T-cell (primary cell): ENCODE measurements at regions not wholly inside any gene's neighbourhood (a gene's known extent, or its start where the extent isn't known, plus 50 kb on each side); places are given as distances from the start of the nearest gene placed in this dataset.

Experiments
- ATAC-seq, 4 experiments: fragments of 200-7000 bp in 3 of 4; fragments of 150-1000 bp in 1 of 4; cut with Tn5 transposase; replicated peaks in 1 of 4; 1 replicate in 3 of 4; 2 replicates in 1 of 4; pipeline ENCODE4 v1.10.0; 2021; ENCODE audit warnings: moderate library complexity in 3 of 4, mild to moderate bottlenecking in 2 of 4, moderate number of reproducible peaks in 1 of 4
- CTCF ChIA-PET, 2 donors: fragments of 300-600 bp; sonication (Branson Sonifier 250); formaldehyde crosslinking; loops; one replicate each; lab custom pipeline; 2022; ENCODE audit warnings: antibody characterized with exemption in 2 of 2; lab: Charles Lee
- POLR2A ChIA-PET, 2 donors: fragments of 300-600 bp; sonication (Branson Sonifier 250); formaldehyde crosslinking; loops; one replicate each; lab custom pipeline; 2022; ENCODE audit warnings: antibody characterized with exemption in 2 of 2; lab: Charles Lee
- DNase-seq, 35 experiments: peaks; one replicate each; pipeline versions ENCODE4 v3.0.0 to v3.0.0-alpha.2; 2013 to 2023
- H3K27ac ChIP-seq: one replicate; pipeline ENCODE4 v1.5.1; 2013; ENCODE audit warnings: low read length
- H3K27me3 ChIP-seq, 2 experiments: replicated peaks in 1 of 2; 1 replicate in 1 of 2; 2 replicates in 1 of 2; pipeline versions ENCODE4 v1.6.1 to v1.7.0; 2013; ENCODE audit warnings: low read length in 1 of 2, mixed read lengths in 1 of 2; ENCODE audit not compliant: control insufficient read depth in 2 of 2, insufficient read depth in 2 of 2; ENCODE audit errors: extremely low read depth in 1 of 2
- H3K36me3 ChIP-seq, 2 donors: 1 replicate in 1 of 2; 2 replicates in 1 of 2; pipeline versions ENCODE4 v1.6.1 to v1.7.0; 2013; ENCODE audit warnings: low read length in 1 of 2; ENCODE audit not compliant: control insufficient read depth in 2 of 2, insufficient read depth in 1 of 2; ENCODE audit errors: extremely low read depth in 1 of 2
- H3K4me1 ChIP-seq, 2 experiments: 1 replicate in 1 of 2; 2 replicates in 1 of 2; pipeline versions ENCODE4 v1.6.1 to v1.7.0; 2013; ENCODE audit warnings: low read length in 2 of 2, mixed read lengths in 1 of 2; ENCODE audit not compliant: insufficient read depth in 2 of 2, control insufficient read depth in 1 of 2; ENCODE audit errors: extremely low read depth in 1 of 2
- H3K4me3 ChIP-seq, 2 donors: 1 replicate in 1 of 2; 2 replicates in 1 of 2; pipeline versions ENCODE4 v1.5.1 to v1.7.0; 2013; ENCODE audit warnings: mild to moderate bottlenecking in 2 of 2, low read length in 1 of 2, moderate library complexity in 1 of 2; ENCODE audit not compliant: control insufficient read depth in 1 of 2; ENCODE audit errors: extremely low read depth in 1 of 2
- H3K9me3 ChIP-seq: 2 replicates; pipeline ENCODE4 v1.7.0; 2013
- H3K27ac Mint-ChIP-seq, 2 donors: one replicate each; pipeline ENCODE4 v1.8.0; 2020 to 2021; ENCODE audit warnings: mild to moderate bottlenecking in 2 of 2, mixed read lengths in 2 of 2
- H3K27me3 Mint-ChIP-seq, 2 donors: one replicate each; pipeline ENCODE4 v1.8.0; 2021 to 2022; ENCODE audit warnings: mixed read lengths in 2 of 2
- H3K36me3 Mint-ChIP-seq: one replicate; pipeline ENCODE4 v1.8.0; 2021; ENCODE audit warnings: mixed read lengths
- H3K4me1 Mint-ChIP-seq, 3 donors: one replicate each; pipeline ENCODE4 v1.8.0; 2020 to 2022; ENCODE audit warnings: mixed read lengths in 3 of 3, mild to moderate bottlenecking in 1 of 3
- H3K4me3 Mint-ChIP-seq, 3 donors: one replicate each; pipeline ENCODE4 v1.8.0; 2020 to 2022; ENCODE audit warnings: mild to moderate bottlenecking in 3 of 3, mixed read lengths in 3 of 3, moderate library complexity in 3 of 3
- H3K9me3 Mint-ChIP-seq, 3 donors: one replicate each; pipeline ENCODE4 v1.8.0; 2020 to 2022; ENCODE audit warnings: mixed read lengths in 3 of 3
- WGBS: methylation state at CpG from one replicate; pipeline ENCODE4 v1.1.5; 2013; ENCODE audit warnings: missing lambda C conversion rate; ENCODE audit not compliant: insufficient coverage; 5-methylcytosine and 5-hydroxymethylcytosine counted together

DNA sequence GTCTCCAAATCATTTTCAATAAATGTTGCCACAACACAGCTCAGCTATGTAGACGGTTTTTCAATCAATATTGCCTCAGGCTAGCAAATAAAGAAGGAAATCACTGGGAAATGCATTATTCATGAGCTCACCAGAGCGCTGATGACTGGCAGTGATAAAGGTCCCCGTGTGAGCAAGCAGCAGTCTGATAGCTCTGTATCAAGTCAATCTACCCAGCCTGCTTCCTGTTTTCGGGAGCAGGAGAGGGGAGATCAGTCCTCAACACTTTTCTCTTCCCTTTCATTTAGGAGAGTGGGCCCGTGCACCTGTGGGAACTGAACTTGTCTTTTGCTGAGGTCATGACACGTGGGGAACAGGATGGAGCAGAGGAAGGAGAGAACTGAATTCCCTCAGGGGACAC is 253.9 kb upstream of the SIX2 start:
- H3K36me3 ChIP-seq = no peaks in the 10 kb centered on the region
- no peaks in the 10 kb centered on the region for H3K36me3 Mint-ChIP-seq
- H3K4me1 Mint-ChIP-seq = peaks cover 0 to 9% (median 0%) of the 10 kb centered on the region in 3 donors
- no peaks in the 10 kb centered on the region for H3K9me3 Mint-ChIP-seq
- CTCF ChIA-PET = no interaction called here
- H3K27me3 Mint-ChIP-seq = peaks cover 22 to 23% of the 10 kb centered on the region in 2 donors
- H3K4me3 ChIP-seq = no peak overlapping the region
- ATAC-seq (no peak), DNase-seq (no peak)
- H3K27ac Mint-ChIP-seq = no peak overlapping the region
- H3K27me3 ChIP-seq = peaks cover 0 to 8% of the 10 kb centered on the region in 2 experiments
- WGBS = 0% methylated on average over 2 of the region's 6 CpGs
- POLR2A ChIA-PET = no interaction called here
- H3K4me3 Mint-ChIP-seq = no peak overlapping the region
- no peak overlapping the region for H3K27ac ChIP-seq
- H3K4me1 ChIP-seq = no peaks in the 10 kb centered on the region
- H3K9me3 ChIP-seq = no peaks in the 10 kb centered on the region

DNA sequence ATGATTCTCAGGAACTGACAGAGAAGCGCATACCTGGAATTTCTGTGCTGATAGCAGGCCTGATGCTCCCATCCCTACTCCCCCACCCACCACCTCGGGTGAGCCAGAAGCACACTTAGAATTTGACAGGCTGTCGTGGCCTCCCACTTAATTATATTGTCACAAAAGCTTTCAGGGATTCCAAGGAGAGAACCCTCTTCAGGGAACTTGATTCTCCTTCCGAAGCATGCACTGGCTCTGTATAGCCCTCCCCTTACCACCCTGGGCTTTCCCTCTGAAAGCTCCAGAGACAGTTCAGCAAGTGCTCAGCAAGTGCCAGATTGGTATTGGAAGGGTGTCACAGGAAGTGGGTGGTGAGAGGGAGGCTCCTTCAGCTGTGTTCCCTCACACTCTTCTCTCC is 252.5 kb upstream of the SIX2 start:
- H3K4me1 Mint-ChIP-seq = peaks cover 0 to 9% (median 0%) of the 10 kb centered on the region in 3 donors
- H3K36me3 Mint-ChIP-seq = no peaks in the 10 kb centered on the region
- POLR2A ChIA-PET = no interaction called here
- H3K27me3 ChIP-seq = peaks cover 0 to 13% of the 10 kb centered on the region in 2 experiments
- H3K4me3 ChIP-seq = no peak overlapping the region
- no peak overlapping the region for H3K27ac ChIP-seq
- H3K27ac Mint-ChIP-seq = no peak overlapping the region
- H3K27me3 Mint-ChIP-seq = peaks cover 15 to 16% of the 10 kb centered on the region in 2 donors
- no peaks in the 10 kb centered on the region for H3K9me3 Mint-ChIP-seq
- 31% methylated on average over 2 of the region's 4 CpGs for WGBS
- ATAC-seq = no peak
- DNase-seq = no peak
- no peaks in the 10 kb centered on the region for H3K4me1 ChIP-seq
- CTCF ChIA-PET = no interaction called here
- no peaks in the 10 kb centered on the region for H3K9me3 ChIP-seq
- no peak overlapping the region for H3K4me3 Mint-ChIP-seq
- no peaks in the 10 kb centered on the region for H3K36me3 ChIP-seq

DNA sequence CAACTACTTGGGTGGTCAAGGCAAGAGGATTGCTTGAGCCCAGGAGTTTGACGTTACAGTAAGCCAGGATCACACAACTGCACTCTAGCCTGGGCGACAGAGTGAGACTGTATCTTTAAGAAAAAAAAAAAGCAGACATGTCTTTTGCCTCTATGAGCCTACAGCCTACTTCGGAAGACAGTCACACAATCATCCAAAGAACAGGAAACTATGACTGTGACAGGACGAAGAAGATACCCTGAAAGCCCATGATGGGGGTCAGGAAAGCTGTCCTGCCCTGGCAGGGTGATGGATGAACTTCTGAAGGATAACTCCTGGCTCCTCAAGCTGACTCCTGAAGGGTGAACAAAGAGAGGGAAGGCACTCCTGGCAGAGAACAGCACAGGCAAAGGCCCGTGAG is 251.7 kb upstream of the SIX2 start:
- WGBS = no CpG with 5 or more reads among the region's 5 CpGs
- Mint-ChIP-seq H3K27ac (no peak overlapping the region), H3K4me1 (peaks cover 0 to 9% (median 0%) of the 10 kb centered on the region in 3 donors), H3K4me3 (no peak overlapping the region), H3K9me3 (no peaks in the 10 kb centered on the region), H3K27me3 (peaks cover 15 to 16% of the 10 kb centered on the region in 2 donors), H3K36me3 (no peaks in the 10 kb centered on the region)
- ChIA-PET POLR2A (no interaction called here), CTCF (no interaction called here)
- ATAC-seq (no peak), DNase-seq (no peak)
- H3K36me3 ChIP-seq = no peaks in the 10 kb centered on the region
- no peak overlapping the region for H3K27ac ChIP-seq
- no peaks in the 10 kb centered on the region for H3K4me1 ChIP-seq
- H3K9me3 ChIP-seq = no peaks in the 10 kb centered on the region
- peaks cover 0 to 13% of the 10 kb centered on the region in 2 experiments for H3K27me3 ChIP-seq
- H3K4me3 ChIP-seq = no peak overlapping the region

DNA sequence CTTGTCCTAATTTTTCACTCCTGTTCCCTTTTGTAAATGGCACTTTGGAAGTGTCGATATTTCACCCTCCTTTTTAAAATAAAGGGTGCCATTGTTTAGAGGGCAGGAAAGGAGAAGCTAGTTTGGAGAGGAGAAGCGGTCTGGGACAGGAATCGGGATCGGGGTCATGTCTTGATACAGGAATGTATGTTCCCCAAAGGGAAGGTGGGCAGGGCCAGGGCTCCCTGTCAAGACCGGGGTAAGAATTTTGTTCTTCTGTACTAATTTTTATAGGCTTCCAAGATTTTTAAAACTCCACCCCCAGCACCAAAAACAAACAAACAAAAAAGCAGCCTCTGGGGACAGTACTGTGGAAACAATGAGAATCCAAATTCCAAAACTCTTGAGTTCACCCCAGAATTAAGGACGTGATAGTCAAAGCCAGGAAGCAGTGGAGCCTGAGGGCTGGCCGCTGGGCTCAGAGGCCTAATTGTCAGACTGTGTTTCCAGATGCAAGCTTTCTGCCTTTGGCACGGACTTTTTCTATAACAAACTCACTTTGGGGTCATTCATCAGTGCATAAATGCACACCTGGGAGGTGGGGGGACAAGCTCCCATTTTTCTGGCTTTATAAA is 250.4 kb upstream of the SIX2 start:
- ATAC-seq (no peak), DNase-seq (no peak)
- CTCF ChIA-PET = no interaction called here
- WGBS = 79% methylated on average over 4 of the region's 8 CpGs
- H3K4me1 Mint-ChIP-seq = peaks cover 0 to 9% (median 0%) of the 10 kb centered on the region in 3 donors
- no peaks in the 10 kb centered on the region for H3K36me3 Mint-ChIP-seq
- Histone ChIP-seq H3K4me3 (no peak overlapping the region), H3K27me3 (peaks cover 0 to 13% of the 10 kb centered on the region in 2 experiments), H3K36me3 (no peaks in the 10 kb centered on the region), H3K27ac (no peak overlapping the region), H3K4me1 (no peaks in the 10 kb centered on the region), H3K9me3 (no peaks in the 10 kb centered on the region)
- no peaks in the 10 kb centered on the region for H3K9me3 Mint-ChIP-seq
- H3K4me3 Mint-ChIP-seq = no peak overlapping the region
- H3K27me3 Mint-ChIP-seq = peaks cover 15 to 16% of the 10 kb centered on the region in 2 donors
- POLR2A ChIA-PET = no interaction called here
- H3K27ac Mint-ChIP-seq = no peak overlapping the region

DNA sequence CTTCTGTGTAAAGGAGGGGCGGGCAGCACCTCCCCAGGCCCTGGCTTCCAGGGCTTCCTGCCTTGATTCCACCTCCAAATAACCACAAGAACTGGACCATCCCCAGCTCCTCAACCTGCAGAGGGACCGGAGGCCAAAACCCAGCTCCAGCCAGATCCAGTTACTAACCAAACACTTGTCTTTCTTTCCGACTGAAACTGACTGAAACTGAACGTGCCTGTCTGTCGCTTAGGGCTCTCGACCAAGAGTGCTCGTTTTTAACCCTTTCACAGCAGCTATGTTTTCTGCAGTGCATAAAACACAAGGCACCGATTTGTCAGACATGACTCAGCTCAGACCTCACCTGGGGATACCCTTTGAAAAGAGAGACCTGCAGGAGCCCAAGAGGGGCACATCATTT is 249.9 kb upstream of the SIX2 start:
- no peak for DNase-seq
- Mint-ChIP-seq H3K27me3 (peaks cover 15 to 16% of the 10 kb centered on the region in 2 donors), H3K9me3 (no peaks in the 10 kb centered on the region), H3K36me3 (no peaks in the 10 kb centered on the region), H3K4me1 (peaks cover 0 to 9% (median 0%) of the 10 kb centered on the region in 3 donors), H3K27ac (no peak overlapping the region), H3K4me3 (no peak overlapping the region)
- no peak for ATAC-seq
- Histone ChIP-seq H3K4me3 (no peak overlapping the region), H3K27ac (no peak overlapping the region), H3K27me3 (peaks cover 0 to 13% of the 10 kb centered on the region in 2 experiments), H3K4me1 (no peaks in the 10 kb centered on the region), H3K9me3 (no peaks in the 10 kb centered on the region), H3K36me3 (no peaks in the 10 kb centered on the region)
- ChIA-PET POLR2A (no interaction called here), CTCF (no interaction called here)
- WGBS = 72% methylated on average over 8 of the region's 8 CpGs

DNA sequence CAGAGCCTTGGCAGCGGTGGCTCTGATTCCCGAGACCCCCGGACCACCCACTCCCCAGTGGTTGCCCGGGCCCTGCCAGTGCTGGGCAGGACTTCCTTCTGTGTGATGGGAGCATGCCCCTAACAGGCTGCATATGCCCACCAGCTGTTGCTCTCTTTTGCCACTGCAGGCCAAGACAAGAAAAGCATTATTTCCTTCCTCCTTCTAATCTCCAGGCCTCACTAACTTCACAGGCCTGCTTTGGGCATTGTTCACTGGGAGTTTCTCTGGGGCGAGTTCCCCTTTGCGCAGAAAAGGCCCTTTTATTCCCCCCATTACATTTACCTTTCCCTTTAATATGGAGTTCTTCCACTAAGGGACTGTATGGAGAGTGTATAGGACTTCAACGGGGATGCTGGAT is 249.1 kb upstream of the SIX2 start:
- H3K4me1 Mint-ChIP-seq = peaks cover 0 to 9% (median 0%) of the 10 kb centered on the region in 3 donors
- no peaks in the 10 kb centered on the region for H3K36me3 Mint-ChIP-seq
- POLR2A ChIA-PET = no interaction called here
- H3K4me3 ChIP-seq = no peak overlapping the region
- H3K27ac ChIP-seq = no peak overlapping the region
- ATAC-seq (no peak), DNase-seq (no peak)
- peaks cover 12 to 16% of the 10 kb centered on the region in 2 donors for H3K27me3 Mint-ChIP-seq
- no peaks in the 10 kb centered on the region for H3K9me3 Mint-ChIP-seq
- H3K36me3 ChIP-seq = no peaks in the 10 kb centered on the region
- peaks cover 0 to 11% of the 10 kb centered on the region in 2 experiments for H3K27me3 ChIP-seq
- H3K4me3 Mint-ChIP-seq = no peak overlapping the region
- 7% methylated on average over 4 of the region's 7 CpGs for WGBS
- CTCF ChIA-PET = no interaction called here
- no peaks in the 10 kb centered on the region for H3K4me1 ChIP-seq
- H3K9me3 ChIP-seq = no peaks in the 10 kb centered on the region
- H3K27ac Mint-ChIP-seq = no peak overlapping the region
